Hepatocyte (in vitro differentiated cells): ENCODE measurements at regions not wholly inside any gene's neighbourhood (a gene's known extent, or its start where the extent isn't known, plus 50 kb on each side); places are given as distances from the start of the nearest gene placed in this dataset.

Experiments
- DNase-seq: peaks from one replicate; pipeline ENCODE4 v3.0.0-alpha.2; 2016; ENCODE audit warnings: low spot score
- H2AFZ ChIP-seq: fragments of 200-600 bp; sonication (generic); 2 replicates; pipeline ENCODE4 v1.6.0; 2016; ENCODE audit warnings: antibody characterized with exemption, mild to moderate bottlenecking
- H3K27ac ChIP-seq: fragments of 200-600 bp; sonication (generic); 2 replicates; pipeline ENCODE4 v1.5.1; 2016; ENCODE audit warnings: mild to moderate bottlenecking
- H3K27me3 ChIP-seq: fragments of 200-600 bp; sonication (generic); 2 replicates; pipeline ENCODE4 v1.6.1; 2016
- H3K36me3 ChIP-seq: fragments of 200-600 bp; sonication (generic); replicated peaks from 2 replicates; pipeline ENCODE4 v1.5.1; 2016; ENCODE audit warnings: low read depth; ENCODE audit not compliant: insufficient read depth
- H3K4me1 ChIP-seq: fragments of 200-600 bp; sonication (generic); 2 replicates; pipeline ENCODE4 v1.5.1; 2016; ENCODE audit warnings: mild to moderate bottlenecking, moderate library complexity; ENCODE audit not compliant: insufficient read depth
- H3K4me2 ChIP-seq: fragments of 200-600 bp; sonication (generic); 2 replicates; pipeline ENCODE4 v1.6.0; 2016
- H3K4me3 ChIP-seq: fragments of 200-600 bp; sonication (generic); 2 replicates; pipeline ENCODE4 v1.5.1; 2016; ENCODE audit warnings: mild to moderate bottlenecking
- H3K79me2 ChIP-seq: fragments of 200-600 bp; sonication (generic); 2 replicates; pipeline ENCODE4 v1.6.0; 2017; ENCODE audit warnings: mild to moderate bottlenecking
- H3K9me2 ChIP-seq: fragments of 200-600 bp; sonication (generic); replicated peaks from 2 replicates; pipeline ENCODE4 v1.6.0; 2017; ENCODE audit warnings: mild to moderate bottlenecking; ENCODE audit not compliant: insufficient read depth
- H3K9me3 ChIP-seq: fragments of 200-600 bp; sonication (generic); 2 replicates; pipeline ENCODE4 v1.5.1; 2016; ENCODE audit warnings: low read depth, mild to moderate bottlenecking
- H4K20me1 ChIP-seq: fragments of 200-600 bp; sonication (generic); 2 replicates; pipeline ENCODE4 v1.6.0; 2016; ENCODE audit warnings: mild to moderate bottlenecking; ENCODE audit not compliant: insufficient read depth, poor library complexity, severe bottlenecking
- EZH2 ChIP-seq: fragments of 200-600 bp; sonication (generic); IDR thresholded peaks from 2 replicates; pipeline ENCODE4 v1.6.1; 2016; ENCODE audit warnings: antibody characterized with exemption, mild to moderate bottlenecking, borderline replicate concordance
- EZH2phosphoT487 ChIP-seq: fragments of 200-600 bp; sonication (generic); IDR thresholded peaks from one replicate; pipeline ENCODE4 v1.6.1; 2018; ENCODE audit warnings: antibody characterized with exemption, mild to moderate bottlenecking, low read depth, moderate library complexity; ENCODE audit not compliant: unreplicated experiment, severe bottlenecking
- WGBS: methylation state at CpG from one replicate; pipeline ENCODE4 v1.1.6; 2016; ENCODE audit warnings: low lambda C conversion rate; ENCODE audit errors: missing lambda C conversion rate; 5-methylcytosine and 5-hydroxymethylcytosine counted together
- TF ChIP-seq, protein P1 (sequence below): fragments of 200-600 bp; sonication (generic); IDR thresholded peaks from 2 replicates; pipeline ENCODE4 v1.5.1; 2016; ENCODE audit warnings: antibody characterized with exemption, mild to moderate bottlenecking; ENCODE audit not compliant: poor library complexity

DNA sequence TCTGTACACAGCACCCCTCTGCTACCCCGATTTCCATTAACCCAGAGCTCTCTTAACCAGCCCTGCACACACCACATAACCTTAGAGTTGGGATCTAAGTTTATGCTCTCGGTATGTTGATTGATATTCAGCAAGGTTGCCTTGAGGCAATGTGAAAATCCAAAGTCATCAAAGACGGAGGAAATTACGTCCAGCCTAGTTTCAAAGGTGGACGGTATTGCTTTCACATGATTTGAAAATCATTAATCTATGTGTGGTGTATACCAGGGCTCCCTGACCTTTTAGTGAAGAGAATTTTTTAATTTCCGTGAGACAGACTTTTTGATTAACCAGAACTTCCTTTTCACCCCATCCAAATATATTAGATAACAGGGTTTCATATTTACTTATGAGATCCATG, 272.5 kb upstream of the LCORL start:
- no peak overlapping the region for H3K4me2 ChIP-seq
- no peak overlapping the region for H2AFZ ChIP-seq
- no peak for DNase-seq
- no peaks in the 10 kb centered on the region for H4K20me1 ChIP-seq
- H3K27ac ChIP-seq, result no peak overlapping the region
- H3K9me2 ChIP-seq, result no peaks in the 10 kb centered on the region
- H3K9me3 ChIP-seq, result no peaks in the 10 kb centered on the region
- no peaks in the 10 kb centered on the region for H3K4me1 ChIP-seq
- TF ChIP-seq, protein P1, sequence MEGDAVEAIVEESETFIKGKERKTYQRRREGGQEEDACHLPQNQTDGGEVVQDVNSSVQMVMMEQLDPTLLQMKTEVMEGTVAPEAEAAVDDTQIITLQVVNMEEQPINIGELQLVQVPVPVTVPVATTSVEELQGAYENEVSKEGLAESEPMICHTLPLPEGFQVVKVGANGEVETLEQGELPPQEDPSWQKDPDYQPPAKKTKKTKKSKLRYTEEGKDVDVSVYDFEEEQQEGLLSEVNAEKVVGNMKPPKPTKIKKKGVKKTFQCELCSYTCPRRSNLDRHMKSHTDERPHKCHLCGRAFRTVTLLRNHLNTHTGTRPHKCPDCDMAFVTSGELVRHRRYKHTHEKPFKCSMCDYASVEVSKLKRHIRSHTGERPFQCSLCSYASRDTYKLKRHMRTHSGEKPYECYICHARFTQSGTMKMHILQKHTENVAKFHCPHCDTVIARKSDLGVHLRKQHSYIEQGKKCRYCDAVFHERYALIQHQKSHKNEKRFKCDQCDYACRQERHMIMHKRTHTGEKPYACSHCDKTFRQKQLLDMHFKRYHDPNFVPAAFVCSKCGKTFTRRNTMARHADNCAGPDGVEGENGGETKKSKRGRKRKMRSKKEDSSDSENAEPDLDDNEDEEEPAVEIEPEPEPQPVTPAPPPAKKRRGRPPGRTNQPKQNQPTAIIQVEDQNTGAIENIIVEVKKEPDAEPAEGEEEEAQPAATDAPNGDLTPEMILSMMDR, result no peak
- TF ChIP-seq EZH2 (no peak), EZH2phosphoT487 (no peak)
- 88% methylated on average over 6 of the region's 6 CpGs for WGBS
- H3K27me3 ChIP-seq, result no peaks in the 10 kb centered on the region
- H3K79me2 ChIP-seq, result no peaks in the 10 kb centered on the region
- no peak overlapping the region for H3K4me3 ChIP-seq
- H3K36me3 ChIP-seq, result no peaks in the 10 kb centered on the region

DNA sequence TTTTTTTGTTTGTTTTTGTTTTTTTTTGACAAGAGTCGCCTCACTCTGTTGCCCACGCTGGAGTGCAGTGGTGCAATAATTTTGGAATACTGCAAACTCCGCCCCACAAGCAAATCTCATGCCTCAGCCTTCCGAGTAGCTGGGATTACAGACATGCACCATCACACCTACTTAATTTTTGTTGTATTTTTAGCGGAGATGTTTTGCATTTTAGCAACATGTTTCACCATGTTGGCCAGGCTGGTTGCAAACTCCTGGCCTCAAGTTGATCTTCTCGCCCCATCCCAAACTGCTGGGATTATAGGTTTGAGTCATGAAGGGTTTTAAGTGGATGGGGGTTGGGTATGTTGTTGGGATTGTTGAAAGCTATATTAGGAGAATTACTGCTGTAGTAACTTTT, 270.9 kb upstream of the LCORL start:
- no peak overlapping the region for H3K4me3 ChIP-seq
- no peak for DNase-seq
- H3K4me2 ChIP-seq, result no peak overlapping the region
- H3K9me3 ChIP-seq, result no peaks in the 10 kb centered on the region
- H3K79me2 ChIP-seq, result no peaks in the 10 kb centered on the region
- H4K20me1 ChIP-seq, result no peaks in the 10 kb centered on the region
- TF ChIP-seq, protein P1, result no peak
- TF ChIP-seq EZH2phosphoT487 (no peak), EZH2 (no peak)
- no peak overlapping the region for H2AFZ ChIP-seq
- 90% methylated on average over 6 of the region's 6 CpGs for WGBS
- no peaks in the 10 kb centered on the region for H3K27me3 ChIP-seq
- H3K4me1 ChIP-seq, result no peaks in the 10 kb centered on the region
- no peak overlapping the region for H3K27ac ChIP-seq
- no peaks in the 10 kb centered on the region for H3K9me2 ChIP-seq
- no peaks in the 10 kb centered on the region for H3K36me3 ChIP-seq

DNA sequence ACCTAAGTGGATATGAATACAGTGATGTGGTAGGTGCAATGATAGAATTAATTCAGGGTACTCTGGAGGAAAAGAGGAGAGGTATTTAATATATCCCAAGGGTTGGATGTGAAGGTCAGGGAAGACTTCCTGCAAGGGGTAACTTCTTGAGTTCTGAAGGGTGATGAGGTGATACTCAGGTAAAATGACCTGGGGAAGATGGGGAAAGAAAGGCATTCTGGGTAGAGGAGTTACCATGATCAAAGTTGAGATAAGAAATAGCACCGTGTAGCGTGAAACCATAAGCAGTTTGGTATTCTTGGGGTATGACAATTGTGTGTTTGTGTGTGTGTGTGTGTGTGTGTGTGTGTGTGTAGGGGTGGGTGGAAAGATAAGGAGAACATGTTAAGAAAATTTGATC, 270.4 kb upstream of the LCORL start:
- no peak overlapping the region for H2AFZ ChIP-seq
- no peak overlapping the region for H3K27ac ChIP-seq
- H3K9me3 ChIP-seq, result no peaks in the 10 kb centered on the region
- H3K4me3 ChIP-seq, result no peak overlapping the region
- H3K27me3 ChIP-seq, result no peaks in the 10 kb centered on the region
- no peak for DNase-seq
- H3K4me2 ChIP-seq, result no peak overlapping the region
- no peaks in the 10 kb centered on the region for H3K4me1 ChIP-seq
- H3K36me3 ChIP-seq, result no peaks in the 10 kb centered on the region
- no peaks in the 10 kb centered on the region for H3K9me2 ChIP-seq
- no peaks in the 10 kb centered on the region for H3K79me2 ChIP-seq
- TF ChIP-seq, protein P1, result no peak
- TF ChIP-seq EZH2phosphoT487, result no peak
- TF ChIP-seq EZH2, result no peak
- H4K20me1 ChIP-seq, result no peaks in the 10 kb centered on the region
- 94% methylated on average over 2 of the region's 2 CpGs for WGBS

DNA sequence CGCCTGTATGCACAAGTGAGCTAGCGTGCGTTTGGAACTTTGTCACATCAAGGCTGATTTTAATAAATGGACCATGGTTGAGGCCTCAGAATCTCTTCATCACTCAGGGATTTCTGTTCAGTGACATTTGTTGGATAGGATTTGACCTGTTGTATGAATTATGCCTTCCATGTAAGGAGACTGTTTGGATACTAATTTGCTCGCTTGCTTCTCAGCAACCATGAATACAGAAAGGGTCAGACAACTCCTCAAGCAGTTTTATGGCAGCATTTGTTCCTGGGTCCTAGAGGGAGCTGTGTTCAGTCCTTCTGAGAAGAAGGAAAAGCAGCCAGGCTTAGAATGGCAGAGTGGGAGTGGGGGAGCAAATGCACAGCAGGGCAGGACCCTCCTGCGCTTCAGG, 269.7 kb upstream of the LCORL start:
- DNase-seq, result no peak
- Histone ChIP-seq H3K9me3 (no peaks in the 10 kb centered on the region), H3K79me2 (no peaks in the 10 kb centered on the region), H3K27ac (no peak overlapping the region), H3K4me2 (no peak overlapping the region), H3K4me3 (no peak overlapping the region), H3K27me3 (no peaks in the 10 kb centered on the region), H4K20me1 (no peaks in the 10 kb centered on the region), H2AFZ (no peak overlapping the region), H3K9me2 (no peaks in the 10 kb centered on the region), H3K36me3 (no peaks in the 10 kb centered on the region), H3K4me1 (no peaks in the 10 kb centered on the region)
- WGBS, result 78% methylated on average over 5 of the region's 5 CpGs
- TF ChIP-seq, protein P1, result no peak
- TF ChIP-seq EZH2 (no peak), EZH2phosphoT487 (no peak)
